Astrocyte of the cerebellum (primary cell): ENCODE measurements at regions not wholly inside any gene's neighbourhood (a gene's known extent, or its start where the extent isn't known, plus 50 kb on each side); places are given as distances from the start of the nearest gene placed in this dataset.

Experiments used
- DNase-seq: peaks from one replicate; pipeline ENCODE4 v3.0.0-alpha.2; 2011; ENCODE audit warnings: low read depth
- H3K4me3 ChIP-seq: 2 replicates; pipeline ENCODE4 v1.5.1; 2011; ENCODE audit warnings: mild to moderate bottlenecking, low read depth, low read length, moderate library complexity
- in situ Hi-C: cut with HindIII; loops from 2 replicates; pipeline ENCODE4 v1.10.0; 2017; ENCODE audit warnings: low sequenced_read_pairs
- TF ChIP-seq, protein P1 (sequence below): IDR thresholded peaks from 2 replicates; pipeline ENCODE4 v1.5.1; 2012; ENCODE audit warnings: low read length, low read depth, moderate library complexity, mild to moderate bottlenecking; ENCODE audit errors: missing control alignments

- H3K4me3 ChIP-seq = no peak overlapping the region
- in situ Hi-C loops = no loop called here
Observed at GRCh38 chr3:83457551-83457950, 1501.2 kb upstream of the CADM2 start.

GRCh38 chr3:83460052-83460451 lies 1498.7 kb upstream of the CADM2 start:
- H3K4me3 ChIP-seq = no peak overlapping the region
- TF ChIP-seq, protein P1, sequence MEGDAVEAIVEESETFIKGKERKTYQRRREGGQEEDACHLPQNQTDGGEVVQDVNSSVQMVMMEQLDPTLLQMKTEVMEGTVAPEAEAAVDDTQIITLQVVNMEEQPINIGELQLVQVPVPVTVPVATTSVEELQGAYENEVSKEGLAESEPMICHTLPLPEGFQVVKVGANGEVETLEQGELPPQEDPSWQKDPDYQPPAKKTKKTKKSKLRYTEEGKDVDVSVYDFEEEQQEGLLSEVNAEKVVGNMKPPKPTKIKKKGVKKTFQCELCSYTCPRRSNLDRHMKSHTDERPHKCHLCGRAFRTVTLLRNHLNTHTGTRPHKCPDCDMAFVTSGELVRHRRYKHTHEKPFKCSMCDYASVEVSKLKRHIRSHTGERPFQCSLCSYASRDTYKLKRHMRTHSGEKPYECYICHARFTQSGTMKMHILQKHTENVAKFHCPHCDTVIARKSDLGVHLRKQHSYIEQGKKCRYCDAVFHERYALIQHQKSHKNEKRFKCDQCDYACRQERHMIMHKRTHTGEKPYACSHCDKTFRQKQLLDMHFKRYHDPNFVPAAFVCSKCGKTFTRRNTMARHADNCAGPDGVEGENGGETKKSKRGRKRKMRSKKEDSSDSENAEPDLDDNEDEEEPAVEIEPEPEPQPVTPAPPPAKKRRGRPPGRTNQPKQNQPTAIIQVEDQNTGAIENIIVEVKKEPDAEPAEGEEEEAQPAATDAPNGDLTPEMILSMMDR = no peak
- in situ Hi-C loops = no loop called here
- no peak for DNase-seq

More at GRCh38 chr3:83457551-83457950, 1501.2 kb upstream of the CADM2 start:
- no peak for DNase-seq
- TF ChIP-seq, protein P1 = no peak

- in situ Hi-C loops = no loop called here
- no peak overlapping the region for H3K4me3 ChIP-seq
- TF ChIP-seq, protein P1 = no peak
- DNase-seq = no peak
Observed at GRCh38 chr3:83461411-83461810, 1497.4 kb upstream of the CADM2 start.

GRCh38 chr3:83477563-83477962 lies 1481.2 kb upstream of the CADM2 start:
- TF ChIP-seq, protein P1 = no peak
- no peak overlapping the region for H3K4me3 ChIP-seq
- DNase-seq = no peak
- in situ Hi-C loops = no loop called here

DNA sequence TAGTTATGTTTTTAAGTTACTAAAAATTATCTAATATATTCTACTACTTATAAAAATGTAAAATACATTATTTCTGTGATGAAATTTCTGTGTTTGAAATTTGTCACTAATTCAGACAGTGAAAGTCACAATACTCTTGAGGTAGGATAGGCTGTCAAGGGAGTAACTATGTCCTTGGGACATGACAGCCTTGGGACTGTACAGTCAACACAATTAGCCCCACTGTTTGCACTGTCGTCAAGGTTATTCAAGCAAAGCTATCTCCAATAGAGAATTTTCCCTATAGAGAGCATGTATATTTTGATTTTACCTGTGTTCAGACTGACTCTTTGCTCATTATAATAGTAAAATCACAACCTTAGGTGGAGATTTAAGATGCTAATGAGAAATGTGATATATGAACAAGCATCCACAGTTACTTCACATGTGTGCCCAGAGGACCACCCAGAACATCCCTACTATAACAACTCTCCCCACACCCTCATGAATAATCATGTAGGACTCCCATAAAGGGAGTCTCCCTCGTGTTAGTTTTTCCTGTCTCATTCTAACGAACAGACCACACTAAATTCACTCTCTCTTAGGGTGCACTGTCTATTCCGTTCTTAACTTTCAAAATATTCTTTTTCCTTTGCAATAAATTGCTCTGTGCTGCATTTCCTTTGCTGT lies 1476.3 kb upstream of the CADM2 start:
- TF ChIP-seq, protein P1 = no peak
- no peak overlapping the region for H3K4me3 ChIP-seq
- in situ Hi-C loops = no loop called here
- DNase-seq = no peak

DNA sequence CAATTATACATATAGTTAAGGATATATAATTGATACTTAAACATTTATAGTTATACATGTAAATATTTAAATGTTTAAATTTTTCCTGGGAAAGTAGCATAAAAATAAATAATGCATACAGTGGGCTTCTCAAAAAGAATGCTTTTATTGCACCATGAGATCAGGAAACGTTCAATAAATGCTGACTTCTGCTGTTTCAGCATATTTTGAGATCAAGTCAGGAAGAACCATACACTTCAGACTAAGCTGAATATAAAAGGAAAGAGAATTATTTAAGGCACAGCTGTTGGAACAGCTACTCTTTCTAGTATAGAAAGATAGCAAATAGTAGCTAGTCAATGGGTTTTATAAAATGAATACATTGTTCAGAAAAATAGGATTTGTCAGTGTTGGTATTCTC lies 1462.3 kb upstream of the CADM2 start:
- TF ChIP-seq, protein P1 = no peak
- DNase-seq = no peak
- in situ Hi-C loops = no loop called here
- no peak overlapping the region for H3K4me3 ChIP-seq
